Activated T-cell treated with anti-CD3 and anti-CD28 coated beads, Interleukin-2, amount 50 U/mL, for 72 hours (primary cell): ENCODE measurements at regions not wholly inside any gene's neighbourhood (a gene's known extent, or its start where the extent isn't known, plus 50 kb on each side); places are given as distances from the start of the nearest gene placed in this dataset.

ENCODE experiments used
- ATAC-seq, 2 donors: fragments of 150-1000 bp; cut with Tn5 transposase; replicated peaks in 1 of 2; 2 replicates each; pipeline ENCODE4 v1.10.0; 2021; ENCODE audit warnings: moderate library complexity in 2 of 2, mild to moderate bottlenecking in 1 of 2
- DNase-seq, 2 donors: peaks; one replicate each; pipeline ENCODE4 v3.0.0; 2021 to 2022; ENCODE audit warnings: mixed read lengths in 1 of 2
- H3K27ac Mint-ChIP-seq: one replicate; pipeline ENCODE4 v1.8.0; 2022; ENCODE audit warnings: mild to moderate bottlenecking, moderate library complexity, mixed read lengths
- H3K27me3 Mint-ChIP-seq: one replicate; pipeline ENCODE4 v1.8.0; 2022; ENCODE audit warnings: low read depth, mixed read lengths
- H3K36me3 Mint-ChIP-seq, 2 donors: one replicate each; pipeline ENCODE4 v1.8.0; 2022; ENCODE audit warnings: mixed read lengths in 2 of 2, mild to moderate bottlenecking in 1 of 2; ENCODE audit not compliant: insufficient read depth in 2 of 2
- H3K4me1 Mint-ChIP-seq: one replicate; pipeline ENCODE4 v1.8.0; 2022; ENCODE audit warnings: low read depth, mixed read lengths
- H3K4me3 Mint-ChIP-seq, 2 donors: one replicate each; pipeline ENCODE4 v1.8.0; 2022; ENCODE audit warnings: mild to moderate bottlenecking in 2 of 2, mixed read lengths in 2 of 2, moderate library complexity in 2 of 2
- H3K9me3 Mint-ChIP-seq, 2 donors: one replicate each; pipeline ENCODE4 v1.8.0; 2022; ENCODE audit warnings: mixed read lengths in 2 of 2

DNA sequence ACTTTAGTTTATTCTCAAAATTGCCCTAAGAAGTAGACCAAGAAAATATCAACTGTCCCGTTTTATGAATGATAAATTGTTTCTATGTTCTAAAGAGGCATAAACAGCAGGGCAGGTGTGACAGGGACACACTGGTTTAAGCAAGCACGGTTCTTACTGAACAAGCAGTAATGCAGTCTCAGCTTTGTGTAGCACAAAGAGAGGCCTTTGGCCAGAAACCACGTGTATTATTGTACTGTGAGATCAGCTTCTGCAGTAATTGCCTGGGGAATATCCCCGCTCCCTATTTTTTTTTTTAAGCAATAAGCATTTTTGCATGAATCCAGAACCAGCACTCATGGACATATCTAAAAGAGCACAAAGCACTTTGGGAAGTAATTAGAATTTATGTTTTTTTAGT is 255.4 kb downstream of the WDR11 start:
- ATAC-seq, result no peak
- no peak for DNase-seq
- Mint-ChIP-seq H3K9me3 (peaks cover 0 to 3% of the 10 kb centered on the region in 2 donors), H3K4me3 (no peak overlapping the region), H3K27ac (no peak overlapping the region), H3K36me3 (no peaks in the 10 kb centered on the region), H3K27me3 (no peaks in the 10 kb centered on the region), H3K4me1 (no peaks in the 10 kb centered on the region)

DNA sequence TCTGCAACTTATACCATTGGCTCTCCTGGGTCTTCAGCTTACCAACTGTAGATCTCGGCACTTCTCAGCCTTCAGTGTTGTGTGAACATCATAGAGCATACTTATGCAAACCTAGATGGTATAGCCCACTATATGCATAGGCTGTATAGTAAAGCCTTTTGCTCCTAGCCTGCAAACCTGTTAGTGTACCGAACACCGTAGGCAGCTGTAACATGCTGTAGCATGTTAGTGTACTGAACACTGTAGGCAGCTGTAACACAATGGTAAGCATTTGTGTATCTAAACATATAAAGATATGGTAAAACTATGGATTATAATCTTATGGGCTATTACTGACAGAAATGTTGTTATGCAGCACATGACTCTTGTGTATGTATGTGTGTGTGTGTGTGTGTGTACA is 256.9 kb downstream of the WDR11 start:
- Mint-ChIP-seq H3K4me3 (no peak overlapping the region), H3K9me3 (peaks cover 0 to 3% of the 10 kb centered on the region in 2 donors), H3K36me3 (no peaks in the 10 kb centered on the region), H3K27me3 (no peaks in the 10 kb centered on the region), H3K4me1 (no peaks in the 10 kb centered on the region), H3K27ac (no peak overlapping the region)
- ATAC-seq (no peak), DNase-seq (no peak)

GRCh38 chr10:121110369-121110768 is 259.2 kb downstream of the WDR11 start:
- Mint-ChIP-seq H3K9me3 (peaks cover 1 to 3% of the 10 kb centered on the region in 2 donors), H3K4me1 (no peaks in the 10 kb centered on the region), H3K36me3 (no peaks in the 10 kb centered on the region), H3K27me3 (no peaks in the 10 kb centered on the region), H3K4me3 (no peak overlapping the region), H3K27ac (no peak overlapping the region)
- no peak for ATAC-seq
- DNase-seq, result no peak

DNA sequence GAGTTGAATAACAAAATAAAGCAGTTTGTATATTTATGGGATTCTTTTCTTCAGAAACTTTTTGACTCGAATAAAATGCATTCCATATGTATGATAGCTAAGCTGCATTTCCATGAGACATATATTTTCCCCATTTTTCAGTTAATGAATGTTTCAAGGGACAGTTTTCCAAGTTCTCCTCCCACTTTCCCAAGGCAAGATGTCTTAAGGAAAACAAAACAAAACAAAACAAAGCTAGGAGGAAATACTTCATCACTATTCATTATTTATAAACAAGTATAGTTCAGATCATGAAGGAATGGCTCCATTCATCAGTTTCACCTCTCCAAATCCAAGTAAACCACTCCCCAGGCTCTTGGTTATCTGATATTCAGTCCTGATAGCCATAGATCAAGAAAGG is 261.0 kb downstream of the WDR11 start:
- Mint-ChIP-seq H3K4me1 (no peaks in the 10 kb centered on the region), H3K9me3 (peaks cover 1 to 6% of the 10 kb centered on the region in 2 donors), H3K36me3 (peaks cover 0 to 6% of the 10 kb centered on the region in 2 donors), H3K27ac (no peak overlapping the region), H3K4me3 (no peak overlapping the region), H3K27me3 (peaks cover 7% of the 10 kb centered on the region)
- no peak for ATAC-seq
- DNase-seq, result no peak

- peaks cover 0 to 6% of the 10 kb centered on the region in 2 donors for H3K36me3 Mint-ChIP-seq
- no peak overlapping the region for H3K4me3 Mint-ChIP-seq
- ATAC-seq (no peak), DNase-seq (no peak)
- H3K27ac Mint-ChIP-seq, result no peak overlapping the region
- peaks cover 7% of the 10 kb centered on the region for H3K27me3 Mint-ChIP-seq
- H3K4me1 Mint-ChIP-seq, result no peaks in the 10 kb centered on the region
- H3K9me3 Mint-ChIP-seq, result peaks cover 1 to 6% of the 10 kb centered on the region in 2 donors
Measured at GRCh38 chr10:121112579-121113384, 261.6 kb downstream of the WDR11 start.

GRCh38 chr10:121113385-121113696 is 262.2 kb downstream of the WDR11 start:
- peaks cover 1 to 6% of the 10 kb centered on the region in 2 donors for H3K9me3 Mint-ChIP-seq
- DNase-seq (no peak), ATAC-seq (no peak)
- H3K27me3 Mint-ChIP-seq, result peaks cover 7% of the 10 kb centered on the region
- no peak overlapping the region for H3K27ac Mint-ChIP-seq
- peaks cover 0 to 6% of the 10 kb centered on the region in 2 donors for H3K36me3 Mint-ChIP-seq
- H3K4me3 Mint-ChIP-seq, result no peak overlapping the region
- H3K4me1 Mint-ChIP-seq, result no peaks in the 10 kb centered on the region

GRCh38 chr10:121113911-121114310 is 262.7 kb downstream of the WDR11 start:
- Mint-ChIP-seq H3K4me3 (no peak overlapping the region), H3K9me3 (peaks cover 1 to 6% of the 10 kb centered on the region in 2 donors), H3K27me3 (peaks cover 7% of the 10 kb centered on the region), H3K27ac (no peak overlapping the region), H3K4me1 (no peaks in the 10 kb centered on the region), H3K36me3 (peaks cover 0 to 6% of the 10 kb centered on the region in 2 donors)
- DNase-seq (no peak), ATAC-seq (no peak)

DNA sequence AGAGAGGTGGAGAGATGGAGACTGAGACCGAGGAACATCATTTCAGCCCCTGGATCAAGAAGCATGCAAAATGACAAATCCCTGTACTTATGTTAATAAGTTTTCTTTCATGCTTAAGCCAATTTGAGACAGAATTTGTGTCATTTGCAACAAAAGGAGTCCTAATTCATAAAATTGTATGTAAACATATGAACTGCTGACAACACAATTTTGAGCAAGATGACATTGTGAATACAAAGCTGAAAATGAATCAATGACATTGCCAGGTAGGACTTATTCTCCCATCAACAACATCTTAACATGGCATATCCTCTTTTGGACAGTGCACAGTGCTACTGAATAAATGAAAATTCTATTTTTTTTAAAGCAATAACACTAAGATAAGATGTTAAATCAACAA is 264.0 kb downstream of the WDR11 start:
- H3K9me3 Mint-ChIP-seq, result peaks cover 1 to 6% of the 10 kb centered on the region in 2 donors
- H3K4me1 Mint-ChIP-seq, result no peaks in the 10 kb centered on the region
- no peak overlapping the region for H3K27ac Mint-ChIP-seq
- no peak for ATAC-seq
- peaks cover 7% of the 10 kb centered on the region for H3K27me3 Mint-ChIP-seq
- peaks cover 0 to 6% of the 10 kb centered on the region in 2 donors for H3K36me3 Mint-ChIP-seq
- H3K4me3 Mint-ChIP-seq, result no peak overlapping the region
- no peak for DNase-seq

- H3K4me3 Mint-ChIP-seq, result no peak overlapping the region
- H3K4me1 Mint-ChIP-seq, result no peaks in the 10 kb centered on the region
- no peaks in the 10 kb centered on the region for H3K36me3 Mint-ChIP-seq
- peaks cover 1% of the 10 kb centered on the region for H3K27me3 Mint-ChIP-seq
- H3K9me3 Mint-ChIP-seq, result peaks cover 2 to 3% of the 10 kb centered on the region in 2 donors
- ATAC-seq (no peak), DNase-seq (no peak)
- H3K27ac Mint-ChIP-seq, result no peak overlapping the region
Measured at GRCh38 chr10:121121462-121121861, 270.3 kb downstream of the WDR11 start.

GRCh38 chr10:121127151-121127906 is 276.2 kb downstream of the WDR11 start:
- H3K27me3 Mint-ChIP-seq, result no peaks in the 10 kb centered on the region
- ATAC-seq (no peak), DNase-seq (no peak)
- no peaks in the 10 kb centered on the region for H3K36me3 Mint-ChIP-seq
- no peaks in the 10 kb centered on the region for H3K4me1 Mint-ChIP-seq
- H3K4me3 Mint-ChIP-seq, result no peak overlapping the region
- H3K27ac Mint-ChIP-seq, result no peak overlapping the region
- peaks cover 0 to 2% of the 10 kb centered on the region in 2 donors for H3K9me3 Mint-ChIP-seq

DNA sequence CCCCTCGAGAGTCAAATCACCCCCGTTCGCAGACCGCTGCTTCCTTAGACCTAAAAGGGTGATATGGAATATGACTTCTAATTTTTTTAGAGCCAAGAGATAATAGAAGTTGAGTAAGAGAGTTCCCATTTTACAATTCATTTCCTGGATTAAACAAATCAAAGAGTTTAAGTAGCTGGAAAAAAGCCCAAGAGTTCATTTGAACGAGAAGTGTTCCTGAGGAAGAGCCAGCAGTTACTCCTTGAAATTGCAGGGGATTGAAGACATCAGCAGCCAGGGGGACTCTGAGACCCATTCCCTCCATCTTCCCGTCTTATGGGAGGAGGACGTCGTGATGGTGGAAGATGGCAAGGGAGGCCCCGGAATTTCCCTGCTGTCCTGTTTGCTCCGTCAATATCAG is 277.0 kb downstream of the WDR11 start:
- no peak for DNase-seq
- H3K27ac Mint-ChIP-seq, result no peak overlapping the region
- H3K27me3 Mint-ChIP-seq, result no peaks in the 10 kb centered on the region
- H3K36me3 Mint-ChIP-seq, result no peaks in the 10 kb centered on the region
- H3K4me1 Mint-ChIP-seq, result no peaks in the 10 kb centered on the region
- no peaks in the 10 kb centered on the region for H3K9me3 Mint-ChIP-seq
- H3K4me3 Mint-ChIP-seq, result no peak overlapping the region
- ATAC-seq, result no peak

DNA sequence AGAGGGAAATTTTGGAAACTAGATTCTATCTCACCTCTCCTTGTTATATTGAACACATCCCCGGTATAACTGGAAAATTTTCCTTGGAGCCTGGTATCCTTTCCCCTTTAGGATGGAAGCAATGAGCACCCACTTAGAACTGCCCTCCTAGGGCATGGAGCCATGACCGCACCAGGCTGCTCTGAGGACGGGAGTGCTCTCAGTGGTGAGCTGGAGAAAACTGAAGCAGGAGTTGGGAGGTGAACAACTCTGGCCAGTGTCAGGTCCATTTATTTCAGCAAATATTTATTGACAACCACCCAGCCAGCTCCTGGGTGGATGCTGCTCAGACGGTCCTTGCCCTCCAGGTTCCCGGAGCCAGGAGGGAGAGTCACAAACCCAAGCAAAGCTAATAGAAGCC is 278.1 kb downstream of the WDR11 start:
- H3K4me3 Mint-ChIP-seq, result no peak overlapping the region
- no peaks in the 10 kb centered on the region for H3K27me3 Mint-ChIP-seq
- no peak overlapping the region for H3K27ac Mint-ChIP-seq
- peaks cover 0 to 1% of the 10 kb centered on the region in 2 donors for H3K9me3 Mint-ChIP-seq
- no peaks in the 10 kb centered on the region for H3K36me3 Mint-ChIP-seq
- ATAC-seq (no peak), DNase-seq (no peak)
- H3K4me1 Mint-ChIP-seq, result no peaks in the 10 kb centered on the region

- no peak for DNase-seq
- no peak for ATAC-seq
- peaks cover 0 to 1% of the 10 kb centered on the region in 2 donors for H3K9me3 Mint-ChIP-seq
- H3K4me1 Mint-ChIP-seq, result no peaks in the 10 kb centered on the region
- no peaks in the 10 kb centered on the region for H3K36me3 Mint-ChIP-seq
- no peaks in the 10 kb centered on the region for H3K27me3 Mint-ChIP-seq
- H3K4me3 Mint-ChIP-seq, result no peak overlapping the region
- no peak overlapping the region for H3K27ac Mint-ChIP-seq
Measured at GRCh38 chr10:121130382-121130781, 279.2 kb downstream of the WDR11 start.
